GM23338 (cell line): ENCODE measurements at regions not wholly inside any gene's neighbourhood (a gene's known extent, or its start where the extent isn't known, plus 50 kb on each side); places are given as distances from the start of the nearest gene placed in this dataset.

Experiments used
- CTCF ChIP-seq, 2 experiments: fragments of 200-600 bp in 1 of 2; sonication (generic) in 1 of 2; conservative IDR thresholded peaks; 2 replicates each; pipeline versions ENCODE4 v1.5.1 to v1.6.1; 2016 to 2017; ENCODE audit warnings: antibody characterized with exemption in 2 of 2, low read depth in 2 of 2, mild to moderate bottlenecking in 2 of 2, moderate library complexity in 1 of 2
- EZH2phosphoT487 ChIP-seq: fragments of 200-600 bp; sonication (generic); IDR thresholded peaks from one replicate; pipeline ENCODE4 v1.8.1; 2018; ENCODE audit warnings: antibody characterized with exemption; ENCODE audit not compliant: unreplicated experiment
- REST ChIP-seq: IDR thresholded peaks from one replicate; pipeline ENCODE4 v1.6.1; 2018; ENCODE audit warnings: antibody characterized with exemption; ENCODE audit not compliant: unreplicated experiment

- TF ChIP-seq CTCF (conservative IDR thresholded peaks at IDR 0.05; ENCODE audit: low read depth in 2 of 2), result no peak
- TF ChIP-seq REST, result no peak
- no peak for TF ChIP-seq EZH2phosphoT487
These were observed 458.4 kb downstream of the TMX3 start for GRCh38 chr18:68256418-68257067.
